IPS-15b (cell line): ENCODE measurements at regions not wholly inside any gene's neighbourhood (a gene's known extent, or its start where the extent isn't known, plus 50 kb on each side); places are given as distances from the start of the nearest gene placed in this dataset.

Experiments used
- H3K27me3 ChIP-seq: one replicate; pipeline ENCODE4 v1.6.1; 2013; ENCODE audit warnings: low read length; ENCODE audit not compliant: control insufficient read depth, insufficient read depth
- H3K36me3 ChIP-seq: one replicate; pipeline ENCODE4 v1.6.1; 2013; ENCODE audit warnings: low read length; ENCODE audit not compliant: control insufficient read depth, insufficient read depth
- H3K4me1 ChIP-seq: one replicate; pipeline ENCODE4 v1.6.1; 2013; ENCODE audit warnings: mild to moderate bottlenecking, low read length; ENCODE audit not compliant: control insufficient read depth, insufficient read depth
- H3K4me3 ChIP-seq: one replicate; pipeline ENCODE4 v1.5.1; 2013; ENCODE audit warnings: low read depth, low read length
- H3K9ac ChIP-seq: one replicate; pipeline ENCODE4 v1.6.1; 2013; ENCODE audit warnings: low read depth, mild to moderate bottlenecking, low read length
- H3K9me3 ChIP-seq: one replicate; pipeline ENCODE4 v1.6.1; 2013; ENCODE audit warnings: mild to moderate bottlenecking, low read length; ENCODE audit not compliant: control insufficient read depth, insufficient read depth

- no peaks in the 10 kb centered on the region for H3K36me3 ChIP-seq
- no peak overlapping the region for H3K9ac ChIP-seq
- H3K4me1 ChIP-seq, result no peaks in the 10 kb centered on the region
- H3K9me3 ChIP-seq, result no peaks in the 10 kb centered on the region
- no peaks in the 10 kb centered on the region for H3K27me3 ChIP-seq
- H3K4me3 ChIP-seq, result no peak overlapping the region
Observed at GRCh38 chr5:118723021-118723338, 265.4 kb downstream of the DTWD2 start.

- H3K4me1 ChIP-seq, result no peaks in the 10 kb centered on the region
- no peaks in the 10 kb centered on the region for H3K27me3 ChIP-seq
- H3K36me3 ChIP-seq, result no peaks in the 10 kb centered on the region
- H3K9me3 ChIP-seq, result no peaks in the 10 kb centered on the region
- no peak overlapping the region for H3K4me3 ChIP-seq
- H3K9ac ChIP-seq, result no peak overlapping the region
Observed at GRCh38 chr5:118722122-118723020, 266.0 kb downstream of the DTWD2 start.

- Histone ChIP-seq H3K4me1 (no peaks in the 10 kb centered on the region), H3K9me3 (no peaks in the 10 kb centered on the region), H3K27me3 (no peaks in the 10 kb centered on the region), H3K9ac (no peak overlapping the region), H3K36me3 (no peaks in the 10 kb centered on the region), H3K4me3 (no peak overlapping the region)
Observed at GRCh38 chr5:118711727-118712126, 276.6 kb downstream of the DTWD2 start.

- Histone ChIP-seq H3K9ac (no peak overlapping the region), H3K9me3 (peaks cover 10% of the 10 kb centered on the region), H3K4me1 (no peaks in the 10 kb centered on the region), H3K36me3 (no peaks in the 10 kb centered on the region), H3K4me3 (no peak overlapping the region), H3K27me3 (no peaks in the 10 kb centered on the region)
Observed at GRCh38 chr5:118705959-118706667, 282.2 kb downstream of the DTWD2 start.

GRCh38 chr5:118703241-118703640 is 285.1 kb downstream of the DTWD2 start:
- H3K27me3 ChIP-seq, result no peaks in the 10 kb centered on the region
- peaks cover 10% of the 10 kb centered on the region for H3K9me3 ChIP-seq
- H3K4me1 ChIP-seq, result no peaks in the 10 kb centered on the region
- H3K9ac ChIP-seq, result no peak overlapping the region
- no peaks in the 10 kb centered on the region for H3K36me3 ChIP-seq
- H3K4me3 ChIP-seq, result no peak overlapping the region

GRCh38 chr5:118701791-118702190 is 286.6 kb downstream of the DTWD2 start:
- Histone ChIP-seq H3K27me3 (no peaks in the 10 kb centered on the region), H3K9me3 (peaks cover 10% of the 10 kb centered on the region), H3K36me3 (no peaks in the 10 kb centered on the region), H3K9ac (no peak overlapping the region), H3K4me3 (no peak overlapping the region), H3K4me1 (no peaks in the 10 kb centered on the region)

- Histone ChIP-seq H3K9ac (no peak overlapping the region), H3K36me3 (no peaks in the 10 kb centered on the region), H3K4me3 (no peak overlapping the region), H3K9me3 (peaks cover 10% of the 10 kb centered on the region), H3K27me3 (no peaks in the 10 kb centered on the region), H3K4me1 (no peaks in the 10 kb centered on the region)
Observed at GRCh38 chr5:118700510-118700909, 287.8 kb downstream of the DTWD2 start.

- Histone ChIP-seq H3K36me3 (no peaks in the 10 kb centered on the region), H3K9me3 (peaks cover 4% of the 10 kb centered on the region), H3K9ac (no peak overlapping the region), H3K4me3 (no peak overlapping the region), H3K4me1 (no peaks in the 10 kb centered on the region), H3K27me3 (no peaks in the 10 kb centered on the region)
Observed at GRCh38 chr5:118698774-118699173, 289.6 kb downstream of the DTWD2 start.

- Histone ChIP-seq H3K9me3 (no peaks in the 10 kb centered on the region), H3K9ac (no peak overlapping the region), H3K27me3 (no peaks in the 10 kb centered on the region), H3K4me3 (no peak overlapping the region), H3K4me1 (no peaks in the 10 kb centered on the region), H3K36me3 (no peaks in the 10 kb centered on the region)
Observed at GRCh38 chr5:118696076-118696475, 292.3 kb downstream of the DTWD2 start.

- H3K9ac ChIP-seq, result no peak overlapping the region
- no peaks in the 10 kb centered on the region for H3K4me1 ChIP-seq
- H3K27me3 ChIP-seq, result no peaks in the 10 kb centered on the region
- no peaks in the 10 kb centered on the region for H3K9me3 ChIP-seq
- no peaks in the 10 kb centered on the region for H3K36me3 ChIP-seq
- no peak overlapping the region for H3K4me3 ChIP-seq
Observed at GRCh38 chr5:118692811-118693342, 295.5 kb downstream of the DTWD2 start.

GRCh38 chr5:118687661-118688621 is 300.4 kb downstream of the DTWD2 start:
- Histone ChIP-seq H3K36me3 (no peaks in the 10 kb centered on the region), H3K9ac (no peak overlapping the region), H3K9me3 (no peaks in the 10 kb centered on the region), H3K27me3 (no peaks in the 10 kb centered on the region), H3K4me3 (no peak overlapping the region), H3K4me1 (no peaks in the 10 kb centered on the region)
